SK-N-MC (cell line): ENCODE measurements at regions not wholly inside any gene's neighbourhood (a gene's known extent, or its start where the extent isn't known, plus 50 kb on each side); places are given as distances from the start of the nearest gene placed in this dataset.

Experiments
- EZH2 ChIP-seq: fragments of 200-600 bp; sonication (generic); IDR thresholded peaks from one replicate; pipeline ENCODE4 v1.6.1; 2017; ENCODE audit warnings: antibody characterized with exemption
- FOXP2 ChIP-seq: optimal IDR thresholded peaks from 2 replicates; pipeline ENCODE3; 2011; ENCODE audit warnings: mild to moderate bottlenecking, moderate library complexity; ENCODE audit not compliant: insufficient read depth; ENCODE audit errors: extremely low read length, control extremely low read depth
- POLR2AphosphoS5 ChIP-seq: IDR thresholded peaks from 2 replicates; pipeline ENCODE4 v1.6.1; 2012; ENCODE audit warnings: mild to moderate bottlenecking, low read depth, low read length, borderline replicate concordance

DNA sequence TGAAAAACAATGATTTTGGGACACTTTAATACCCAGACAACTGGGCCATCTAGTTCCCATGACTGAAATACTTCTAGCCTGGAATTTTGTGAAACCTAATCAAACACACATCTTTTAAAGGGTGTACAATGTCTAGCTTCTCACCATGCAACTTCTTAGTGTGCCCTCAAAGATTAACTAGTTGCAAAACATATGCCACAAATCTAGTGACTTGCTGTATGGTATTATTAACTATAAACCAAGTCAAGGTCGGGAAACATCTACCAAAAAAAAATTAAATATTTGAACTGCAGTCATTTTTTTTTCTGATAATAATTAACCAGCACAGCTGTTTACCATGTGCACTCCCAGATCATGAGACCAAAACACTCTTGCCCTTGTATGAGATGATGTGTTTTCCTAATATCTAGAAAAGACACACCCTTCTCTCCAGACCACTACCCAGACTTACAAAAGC, 171.8 kb upstream of the FOXN3 start:
- TF ChIP-seq POLR2AphosphoS5 (no peak), EZH2 (no peak), FOXP2 (no peak)
